GM19452 (cell line): ENCODE measurements at regions not wholly inside any gene's neighbourhood (a gene's known extent, or its start where the extent isn't known, plus 50 kb on each side); places are given as distances from the start of the nearest gene placed in this dataset.

Source experiments
- ATAC-seq: cut with Tn5 transposase; IDR thresholded peaks from one replicate; pipeline ENCODE4 v1.9.1; 2021; ENCODE audit not compliant: unreplicated experiment

DNA sequence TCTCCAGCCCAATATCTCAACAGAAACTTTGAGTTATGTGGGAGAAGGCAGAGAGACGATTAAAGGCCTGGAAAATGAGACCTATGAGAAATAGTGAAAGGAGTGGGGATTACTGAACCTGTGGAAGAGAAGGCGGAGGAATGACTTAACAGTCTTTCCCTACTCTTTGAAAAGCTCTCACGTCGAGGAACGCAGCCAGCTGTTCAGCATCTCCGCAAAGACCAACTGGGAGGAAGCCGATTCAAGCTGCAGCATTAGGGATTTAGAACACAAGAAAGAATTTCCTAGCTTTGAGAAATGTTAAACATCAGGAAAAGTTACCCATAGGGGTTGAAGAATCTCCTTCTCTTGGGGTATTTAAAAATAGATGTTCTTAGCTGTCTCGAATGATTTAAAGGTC, 233.2 kb upstream of the PARD3B start:
- no peak for ATAC-seq

DNA sequence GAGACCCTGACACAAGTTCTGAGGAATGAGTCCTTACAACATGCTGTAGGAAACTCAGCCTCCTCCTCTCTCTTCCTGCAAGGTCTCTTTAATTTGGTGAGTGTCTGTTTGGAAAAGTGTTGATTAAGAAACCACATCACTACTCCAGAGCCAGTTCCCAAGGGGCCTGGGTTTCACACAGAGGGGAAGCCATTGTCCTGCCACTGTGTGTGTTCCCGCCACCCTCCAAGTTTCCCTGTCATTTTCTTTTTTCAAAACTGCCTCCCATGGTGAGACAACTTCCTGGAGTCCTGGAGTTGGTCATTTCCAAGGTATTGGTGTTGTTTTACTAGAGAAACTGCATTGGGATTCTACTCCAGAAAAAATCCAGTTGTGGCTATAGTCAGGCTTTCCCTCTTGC, 232.0 kb upstream of the PARD3B start:
- no peak for ATAC-seq

DNA sequence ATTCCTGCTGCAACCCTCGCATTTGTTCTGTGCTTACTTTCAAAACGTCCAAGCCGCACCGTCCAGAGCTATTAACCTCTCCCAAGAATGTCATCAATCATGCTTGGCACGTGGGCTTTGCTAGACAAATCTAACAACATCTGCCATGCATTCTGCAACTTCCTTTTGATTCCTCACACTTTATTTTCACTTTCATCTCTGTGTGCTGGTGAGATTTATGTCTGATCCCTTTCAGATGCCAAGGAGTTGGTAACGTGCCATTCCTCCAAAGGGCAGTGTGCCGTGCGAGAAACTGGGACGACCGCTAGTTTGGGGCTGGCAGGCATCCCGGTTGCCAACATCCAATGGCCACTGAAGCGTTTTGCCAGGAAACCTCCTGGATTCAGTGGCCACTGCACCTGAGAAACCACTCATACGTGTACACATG, 230.0 kb upstream of the PARD3B start:
- ATAC-seq = no peak

DNA sequence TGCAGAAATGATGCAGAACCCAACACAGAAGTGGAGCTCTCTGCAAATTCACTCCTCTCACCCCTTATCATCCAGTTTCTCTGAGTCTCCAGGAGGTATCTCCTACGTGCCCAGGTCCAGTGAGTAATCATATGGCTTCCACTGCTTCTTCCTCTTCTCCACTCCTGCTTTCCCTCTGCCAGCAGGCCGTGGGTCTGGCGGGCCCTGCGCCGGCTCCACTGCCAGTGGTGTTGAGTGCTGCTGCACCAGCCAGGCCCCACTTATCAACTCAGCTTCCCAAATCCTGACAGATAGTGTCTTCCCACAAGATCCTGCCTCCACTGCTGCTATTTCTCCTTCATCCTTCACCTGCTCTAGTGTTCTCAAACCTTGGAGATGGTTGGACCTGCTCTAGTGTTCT, 227.6 kb upstream of the PARD3B start:
- no peak for ATAC-seq

DNA sequence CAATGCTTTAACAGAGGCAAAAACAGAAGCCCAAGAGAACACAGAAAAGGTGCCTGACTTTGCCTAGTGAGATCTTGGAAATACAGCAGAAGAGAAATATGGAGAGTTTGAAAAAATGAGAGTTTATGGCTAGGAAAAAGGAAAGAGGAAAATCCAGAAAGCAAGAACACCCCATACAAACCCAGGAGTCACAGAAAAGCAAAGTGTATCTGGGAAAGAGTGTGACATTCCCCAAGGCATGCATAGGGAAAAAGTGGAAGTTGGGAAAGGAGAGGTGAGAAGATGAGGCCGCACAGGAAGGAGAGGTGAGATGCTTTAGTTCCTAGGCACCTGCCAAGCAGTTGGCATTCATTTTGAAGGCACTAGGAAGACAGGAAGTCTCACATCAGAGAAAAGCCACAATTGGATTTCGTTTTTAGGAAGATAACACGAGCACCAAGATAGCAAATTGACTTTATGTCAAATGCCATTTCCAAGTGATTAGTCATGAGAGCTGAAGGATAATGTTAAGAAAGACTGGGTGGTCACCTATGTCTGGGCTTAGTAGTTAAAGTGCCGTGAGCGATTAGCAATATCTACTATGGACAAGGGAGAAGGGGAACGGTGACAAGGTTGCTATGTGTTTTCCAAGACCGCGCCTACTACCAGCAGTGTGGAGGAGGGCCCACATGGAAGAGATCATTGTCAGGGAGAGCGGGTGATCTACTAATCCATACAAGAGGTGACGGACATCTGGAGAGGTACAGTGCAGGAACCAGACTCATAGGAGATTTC, 224.1 kb upstream of the PARD3B start:
- ATAC-seq = no peak

DNA sequence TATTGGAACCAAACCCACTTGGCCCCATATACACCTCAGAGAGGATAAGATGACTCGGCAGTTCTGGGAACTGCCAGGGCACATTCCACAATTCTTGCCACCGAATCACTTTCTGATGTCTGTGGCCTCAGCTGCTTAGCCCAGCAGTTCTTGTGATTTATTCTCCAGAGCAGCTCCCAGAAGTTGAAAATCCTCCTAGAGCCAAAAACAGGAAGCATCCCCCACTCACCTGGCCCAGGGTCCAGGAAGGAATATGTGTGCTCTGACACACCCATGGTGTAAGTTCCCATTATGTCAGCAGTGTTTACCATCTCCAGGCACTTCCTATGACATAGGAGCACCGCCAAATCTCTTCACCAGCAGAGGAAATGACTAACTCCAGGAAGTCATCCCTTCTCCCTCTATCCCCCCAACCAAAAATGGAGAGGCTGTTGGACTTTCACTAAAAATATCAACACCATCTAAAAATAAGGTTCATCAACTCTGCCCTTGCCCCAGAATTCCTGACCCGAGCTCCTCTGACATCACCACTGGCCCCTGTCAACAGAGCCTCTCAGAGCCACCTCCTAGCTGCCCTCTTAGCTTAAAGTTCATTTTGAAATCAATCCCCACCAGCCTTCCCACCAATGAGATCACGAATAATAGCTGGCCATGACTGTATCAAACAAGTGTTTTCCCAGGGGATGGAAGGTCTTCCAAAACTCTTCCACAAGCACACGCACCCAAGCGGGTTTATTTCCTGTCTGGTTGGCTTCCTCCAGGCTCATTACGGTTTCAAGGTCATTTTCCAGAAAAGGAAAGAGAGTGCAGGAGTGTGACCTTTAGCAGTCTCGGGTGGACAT, 223.1 kb upstream of the PARD3B start:
- ATAC-seq = no peak

DNA sequence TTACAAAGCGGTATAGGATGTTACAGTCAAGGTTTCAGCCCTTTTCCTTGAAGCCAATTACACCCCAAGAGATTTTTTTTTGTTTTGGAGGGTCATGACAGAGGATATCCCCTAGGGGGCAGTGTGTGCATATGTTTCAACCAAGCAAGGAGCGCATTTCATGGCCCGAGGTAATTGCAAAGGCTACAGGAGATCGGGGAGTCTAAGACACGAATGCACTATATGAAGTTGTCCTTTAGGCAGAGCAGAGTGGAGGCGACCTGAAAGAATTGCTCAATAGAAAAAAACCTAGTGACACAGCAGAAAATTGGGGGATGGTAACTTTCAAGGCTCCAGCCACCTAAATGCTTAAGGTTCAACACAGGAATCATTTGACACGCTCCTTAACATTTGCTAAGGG, 219.8 kb upstream of the PARD3B start:
- ATAC-seq = peak; percentile 75

DNA sequence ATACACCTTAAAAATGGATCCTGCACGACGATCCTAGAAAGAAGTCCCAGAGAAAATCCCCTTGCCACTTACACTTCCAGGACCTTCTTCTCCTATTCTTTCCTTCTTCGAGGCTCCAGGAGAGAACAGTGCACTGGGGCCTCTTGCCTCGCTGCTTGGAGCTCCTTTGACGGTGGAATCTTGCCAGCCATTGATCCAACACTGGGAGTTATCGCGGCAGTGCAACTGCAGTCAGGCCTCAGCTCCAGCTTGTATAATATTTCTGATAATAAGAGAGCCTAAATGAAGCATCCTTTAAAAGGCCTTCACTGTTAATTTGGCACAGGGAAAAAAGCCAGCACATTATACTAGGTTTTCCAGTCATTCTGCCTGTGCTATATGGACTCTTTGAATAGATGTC, 216.9 kb upstream of the PARD3B start:
- no peak for ATAC-seq

DNA sequence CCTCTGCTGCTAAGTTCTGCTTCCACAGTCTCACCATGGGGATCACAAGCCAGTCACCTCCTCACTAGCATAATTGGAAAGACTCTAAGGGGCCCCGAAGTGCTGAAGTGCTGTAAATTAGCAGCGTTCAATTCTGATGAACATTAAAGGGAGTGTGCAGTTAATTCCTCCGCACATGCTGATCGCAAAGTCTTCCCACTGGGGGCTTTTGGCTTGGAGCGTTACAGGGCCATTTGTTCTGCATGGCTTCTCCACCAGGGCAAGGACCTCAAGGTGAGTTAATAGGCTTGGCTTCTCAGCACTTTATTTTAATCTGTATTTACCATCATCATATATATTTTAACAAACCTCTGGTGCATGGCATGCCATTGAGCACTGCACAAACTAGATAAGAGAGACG, 216.3 kb upstream of the PARD3B start:
- ATAC-seq = no peak

DNA sequence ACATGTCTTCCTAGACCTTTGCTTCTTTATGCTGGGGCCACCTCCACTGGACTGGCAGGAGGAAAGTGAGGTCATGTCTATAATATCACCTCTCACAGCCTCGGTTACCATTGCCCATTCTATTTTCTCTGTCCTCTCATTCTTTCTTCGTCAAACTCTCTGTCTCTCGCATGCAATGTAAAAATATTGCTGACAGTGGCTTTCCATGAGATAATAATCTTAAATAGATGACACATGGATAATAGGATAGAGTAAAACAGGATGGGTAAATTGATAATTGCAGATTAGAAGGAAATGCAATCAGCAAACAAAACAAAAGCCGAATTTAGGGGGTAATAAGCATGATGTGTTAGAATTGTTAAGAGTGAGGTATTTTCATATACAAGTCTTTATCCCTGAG, 215.7 kb upstream of the PARD3B start:
- no peak for ATAC-seq

DNA sequence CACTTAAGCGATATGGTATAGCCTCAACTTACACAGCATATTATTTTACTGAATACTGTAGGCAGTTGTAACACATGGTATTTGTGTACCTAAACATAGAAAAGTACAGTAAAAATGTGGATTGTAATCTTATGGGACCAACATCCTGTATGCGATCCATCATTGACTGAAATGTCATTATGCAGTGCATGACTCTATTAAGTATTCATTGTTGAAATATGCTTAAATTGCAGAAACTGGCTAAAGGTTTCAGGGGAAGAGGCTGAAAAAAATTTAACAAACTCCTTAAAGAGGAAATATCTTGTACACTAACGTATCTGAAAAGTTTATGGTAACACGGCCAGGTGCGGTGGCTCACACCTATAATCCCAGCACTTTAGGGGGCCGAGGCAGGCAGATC, 214.1 kb upstream of the PARD3B start:
- no peak for ATAC-seq

DNA sequence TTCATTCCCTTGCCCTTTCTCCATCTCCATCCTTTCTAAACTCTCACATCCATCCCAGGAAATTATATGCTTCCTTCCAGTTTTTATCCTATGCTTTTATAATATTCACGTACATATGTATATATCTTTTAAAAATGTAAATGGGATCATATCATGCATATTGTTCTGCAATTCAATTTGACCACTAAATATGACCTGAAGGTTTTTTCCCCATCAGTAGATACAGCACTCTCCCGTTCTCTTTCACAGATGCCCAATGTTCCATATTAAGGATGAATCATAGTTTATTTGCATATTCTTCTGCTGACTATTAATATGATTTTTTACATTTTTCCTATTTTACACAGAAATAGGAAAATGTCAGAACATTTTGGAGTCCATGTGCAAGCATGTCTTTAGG, 213.3 kb upstream of the PARD3B start:
- ATAC-seq = no peak

DNA sequence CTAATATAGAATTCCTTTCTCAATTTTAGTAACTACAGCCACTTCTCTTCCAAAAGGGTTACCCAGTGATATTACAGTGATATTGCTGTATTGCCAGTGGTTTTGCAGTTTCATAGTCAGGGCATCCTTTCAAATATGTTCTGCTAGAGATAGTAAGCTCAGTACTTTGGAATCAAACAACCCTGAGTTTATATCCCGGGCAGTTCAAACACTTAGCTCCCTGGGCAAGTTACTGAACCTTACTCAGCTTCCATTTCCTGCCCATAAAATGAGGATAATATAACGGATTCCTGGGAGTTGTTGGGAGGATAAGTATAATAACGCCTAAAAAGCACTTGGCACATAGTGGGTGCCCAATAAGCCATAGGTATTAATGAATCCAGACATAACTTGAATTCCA, 212.6 kb upstream of the PARD3B start:
- no peak for ATAC-seq

DNA sequence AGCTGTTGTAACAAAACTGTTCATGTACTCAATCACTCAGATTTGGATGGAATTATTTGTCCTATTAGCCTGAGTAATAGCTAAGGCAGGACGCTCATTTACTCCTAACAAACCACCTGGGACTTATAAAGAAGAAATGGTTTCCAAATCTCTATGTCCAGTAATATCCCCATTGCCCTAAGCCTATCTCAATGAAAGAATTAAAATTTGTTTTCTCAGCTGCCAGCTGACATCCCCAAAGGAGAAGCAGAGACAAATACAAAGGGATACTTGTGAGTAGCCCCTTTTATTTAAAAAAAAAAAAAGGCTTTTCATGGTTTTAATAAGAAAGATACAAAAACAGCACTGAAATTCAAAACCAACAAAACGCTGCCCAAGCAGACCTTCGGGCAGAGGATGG, 211.4 kb upstream of the PARD3B start:
- no peak for ATAC-seq

DNA sequence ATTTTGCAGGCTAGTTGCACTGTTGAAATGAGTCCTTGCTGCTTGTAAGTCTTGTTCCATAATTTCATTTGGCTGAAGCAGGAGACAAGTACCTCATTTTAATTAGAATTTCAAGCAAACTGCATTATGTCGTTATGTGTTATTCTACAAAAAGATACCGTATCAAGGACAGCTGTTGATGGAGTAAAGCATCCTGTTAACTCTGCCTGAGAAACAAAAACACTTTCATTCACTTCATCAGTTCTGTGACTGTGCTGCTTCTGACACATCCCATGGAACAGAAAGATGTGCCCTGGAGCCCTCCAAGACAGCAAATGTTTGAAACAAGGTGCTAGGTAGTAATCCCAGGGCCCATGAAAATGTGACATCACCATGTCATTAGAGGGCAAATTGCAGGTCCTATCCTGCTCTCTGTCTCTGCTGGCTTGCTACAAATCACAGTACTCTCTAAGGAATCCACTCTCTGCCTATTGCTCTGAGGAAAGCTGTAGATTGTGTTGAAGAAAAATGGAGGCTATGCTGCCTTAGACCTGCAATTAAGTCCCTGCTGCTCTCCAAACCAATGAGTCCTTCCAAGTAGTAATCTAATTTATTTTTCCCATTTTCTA, 209.7 kb upstream of the PARD3B start:
- no peak for ATAC-seq

DNA sequence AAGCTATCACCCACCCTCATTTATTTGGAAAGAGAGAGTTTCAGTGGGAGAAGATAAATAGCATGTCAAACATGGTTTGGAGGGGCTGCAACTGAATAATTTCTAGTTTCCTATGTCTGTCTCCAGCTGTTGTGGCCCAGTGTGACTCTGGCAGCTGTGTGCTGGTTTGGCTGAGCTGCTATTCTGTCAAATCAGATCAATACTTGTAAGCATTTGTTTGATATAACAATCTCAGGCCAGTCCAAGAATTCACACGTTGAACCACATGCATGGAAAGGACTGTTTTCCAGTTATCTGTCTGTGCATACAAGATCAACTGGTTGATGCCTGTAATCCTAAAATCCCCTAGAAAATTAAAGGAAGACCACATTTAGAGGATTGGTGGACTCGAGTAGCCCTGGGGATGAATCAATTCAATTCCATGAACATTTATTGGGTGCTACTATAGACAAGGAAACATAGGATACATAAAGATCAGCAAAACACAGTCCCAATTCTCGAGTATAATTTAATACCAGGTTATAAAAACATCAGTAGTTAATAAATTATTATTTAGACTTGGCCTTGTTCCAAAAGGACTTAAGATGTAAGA, 209.0 kb upstream of the PARD3B start:
- ATAC-seq = no peak

DNA sequence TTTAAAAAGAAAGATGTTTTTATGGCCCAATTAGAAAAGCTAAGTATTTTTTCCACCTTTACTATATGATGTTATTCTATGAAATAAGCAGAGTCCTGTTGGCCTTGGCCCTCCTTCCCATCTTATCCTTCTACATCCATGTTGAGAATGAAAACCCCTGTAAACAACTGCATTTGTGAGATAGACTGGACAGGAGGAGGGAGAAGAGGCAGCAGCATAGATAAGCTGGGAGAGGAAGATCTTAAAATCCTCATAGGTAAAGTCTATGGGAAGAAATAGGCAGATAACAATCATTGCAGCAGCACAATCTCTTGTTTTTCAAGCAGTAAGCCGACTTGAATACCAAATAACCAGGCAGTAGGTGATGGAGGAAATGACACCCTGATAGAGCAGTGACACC, 207.6 kb upstream of the PARD3B start:
- no peak for ATAC-seq

DNA sequence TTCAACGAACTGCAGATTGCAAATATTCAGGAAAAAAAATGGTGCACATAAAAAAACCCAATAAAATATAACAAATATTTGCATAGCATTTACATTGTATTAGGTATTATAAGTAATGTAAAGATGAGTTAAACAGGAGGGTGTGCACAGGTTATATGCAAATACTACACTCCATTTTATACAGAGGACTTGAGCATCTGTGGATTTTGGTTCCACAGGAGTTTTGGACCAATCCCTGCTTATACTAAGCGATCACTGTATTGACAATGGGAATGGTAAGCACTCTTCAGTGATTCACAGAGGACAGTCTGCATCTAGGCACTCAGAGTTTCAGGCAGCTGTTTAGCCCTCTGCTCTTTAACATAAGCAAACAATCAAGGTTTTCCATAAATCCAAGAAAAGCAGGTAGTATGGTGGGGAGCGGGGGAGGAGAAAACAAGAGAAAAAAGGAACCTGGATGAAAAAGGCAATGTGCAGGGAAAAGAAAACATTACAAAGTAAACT, 206.0 kb upstream of the PARD3B start:
- no peak for ATAC-seq

DNA sequence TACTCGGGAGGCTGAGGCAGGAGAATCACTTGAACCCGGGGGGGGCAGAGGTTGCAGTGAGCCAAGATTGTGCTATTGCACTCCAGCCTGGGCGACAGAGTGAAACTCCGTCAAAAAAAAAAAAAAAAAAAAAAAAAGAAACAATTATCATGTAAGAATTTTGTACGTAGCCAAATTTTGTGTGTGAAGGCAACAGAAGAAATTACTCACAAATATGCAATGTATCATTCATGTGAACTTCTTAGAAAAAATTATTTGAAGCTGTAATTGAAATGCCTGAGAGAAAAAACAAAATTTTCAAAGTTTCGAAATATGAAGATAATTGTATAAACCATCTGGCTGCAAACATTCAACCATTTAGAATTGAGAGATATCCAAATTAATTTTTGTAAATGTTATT, 204.8 kb upstream of the PARD3B start:
- no peak for ATAC-seq

DNA sequence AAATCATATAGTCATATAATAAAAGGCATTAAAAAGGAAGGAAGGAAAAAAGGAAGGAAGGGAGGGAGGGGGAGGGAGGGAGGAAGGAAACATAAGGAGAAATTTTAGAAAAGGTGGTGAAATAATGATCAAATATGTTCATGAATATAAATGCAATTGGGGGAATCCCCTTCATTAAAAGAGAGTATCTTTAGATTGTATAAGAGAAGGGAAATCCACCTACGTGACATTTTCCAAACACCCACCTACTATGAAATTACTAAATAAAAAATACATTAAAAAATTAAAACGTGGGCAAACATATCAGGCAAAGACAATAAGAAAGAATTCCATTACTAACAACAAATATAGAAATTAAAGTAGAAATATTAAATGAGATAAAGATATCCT, 203.4 kb upstream of the PARD3B start:
- ATAC-seq = no peak

DNA sequence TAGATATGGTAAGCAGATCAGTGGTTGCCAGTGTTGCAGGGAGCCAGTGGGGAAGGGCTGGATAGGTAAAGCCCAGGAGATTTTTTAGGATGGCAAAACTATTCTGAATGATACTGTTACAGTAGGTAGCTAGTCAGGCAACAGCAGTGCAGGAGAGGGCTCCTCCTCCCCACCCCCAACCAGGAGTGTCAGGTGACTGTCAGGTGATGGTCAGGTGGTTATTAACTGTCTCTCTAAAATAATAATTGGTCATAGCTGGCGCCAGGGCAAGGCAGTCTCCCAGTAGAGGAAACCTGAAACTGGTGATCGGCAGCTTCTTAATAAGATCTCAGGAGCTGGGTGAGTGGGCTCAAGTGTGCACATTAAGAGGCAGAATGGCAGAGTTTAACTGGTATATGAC, 201.6 kb upstream of the PARD3B start:
- ATAC-seq = no peak

DNA sequence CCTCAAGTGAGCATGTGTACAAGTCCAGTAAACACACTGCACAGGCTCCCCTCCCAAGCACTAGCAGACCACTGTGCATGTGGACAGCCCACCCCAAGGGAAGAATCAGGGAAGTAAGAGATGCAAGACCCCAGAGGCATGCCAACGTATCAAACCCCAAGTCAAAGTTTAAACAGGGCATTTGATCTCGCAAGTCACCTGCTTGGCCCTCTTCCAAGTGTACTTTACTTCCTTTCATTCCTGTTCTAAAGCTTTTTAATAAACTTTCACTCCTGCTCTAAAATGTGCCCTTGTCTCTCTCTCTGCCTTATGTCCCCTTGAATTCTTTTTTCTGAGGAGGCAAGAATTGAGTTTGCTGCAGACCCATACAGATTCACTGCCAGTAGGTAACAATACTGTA, 201.2 kb upstream of the PARD3B start:
- no peak for ATAC-seq
